HG02981 (cell line): ENCODE measurements at regions not wholly inside any gene's neighbourhood (a gene's known extent, or its start where the extent isn't known, plus 50 kb on each side); places are given as distances from the start of the nearest gene placed in this dataset.

Source experiments
- ATAC-seq: cut with Tn5 transposase; IDR thresholded peaks from one replicate; pipeline ENCODE4 v1.9.1; 2021; ENCODE audit warnings: mild to moderate bottlenecking, moderate library complexity; ENCODE audit not compliant: unreplicated experiment

DNA sequence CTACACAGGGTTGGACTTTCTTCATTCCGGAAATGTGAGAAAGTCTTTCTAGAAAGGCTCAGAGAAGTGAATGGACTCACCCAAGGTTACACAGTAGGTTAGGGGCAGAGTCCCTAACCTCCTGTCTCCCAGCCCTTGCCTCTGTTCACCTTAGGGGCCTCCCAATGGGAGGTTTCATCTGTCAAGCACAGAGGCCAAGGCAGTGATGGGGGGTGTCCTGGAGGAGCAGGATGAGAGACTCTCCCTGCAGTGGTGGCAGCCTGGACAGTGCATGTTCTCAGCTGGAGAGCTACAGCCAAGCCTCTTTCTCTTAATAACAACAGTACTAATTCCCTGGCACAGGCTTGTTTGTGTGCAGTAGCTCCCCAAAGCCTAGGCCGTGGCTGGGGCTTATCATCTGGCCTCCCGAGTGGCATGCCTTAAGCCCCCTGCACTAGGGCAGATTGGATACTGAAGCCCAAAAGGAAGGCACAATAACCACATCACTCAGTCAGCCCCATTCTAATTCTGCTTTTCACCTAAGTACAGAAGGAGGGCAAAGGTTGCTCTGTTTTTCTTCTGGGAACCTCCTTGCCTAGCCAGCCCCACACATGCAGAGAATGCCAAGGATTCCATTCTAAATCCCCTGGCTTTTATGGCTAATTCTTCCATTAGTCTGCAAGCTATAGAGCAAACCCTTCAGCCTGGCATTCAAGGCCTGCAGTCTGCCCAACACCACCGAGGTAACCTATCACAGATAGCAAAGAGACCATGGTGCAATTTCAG is 50.2 kb upstream of the XPA start:
- ATAC-seq = no peak

DNA sequence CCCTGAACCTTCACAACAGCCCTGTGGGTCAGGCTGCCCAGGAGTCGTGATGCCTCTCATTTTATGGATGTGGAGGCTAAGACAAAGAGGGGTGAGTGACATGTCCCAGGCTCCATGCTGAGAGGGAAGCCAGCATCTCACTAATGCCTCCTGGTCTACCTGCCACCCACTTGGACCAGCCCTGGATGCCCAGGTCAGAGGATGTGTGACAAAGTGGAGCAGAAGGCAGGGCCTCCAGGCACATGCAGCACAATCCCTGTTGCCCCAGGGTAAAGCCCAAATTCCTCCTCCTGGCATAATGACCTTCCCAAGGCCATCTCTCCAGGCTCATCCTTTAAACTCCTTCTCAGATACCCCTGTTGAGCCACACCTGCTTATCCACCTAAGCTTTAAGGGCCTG is 51.4 kb upstream of the XPA start:
- ATAC-seq = no peak

DNA sequence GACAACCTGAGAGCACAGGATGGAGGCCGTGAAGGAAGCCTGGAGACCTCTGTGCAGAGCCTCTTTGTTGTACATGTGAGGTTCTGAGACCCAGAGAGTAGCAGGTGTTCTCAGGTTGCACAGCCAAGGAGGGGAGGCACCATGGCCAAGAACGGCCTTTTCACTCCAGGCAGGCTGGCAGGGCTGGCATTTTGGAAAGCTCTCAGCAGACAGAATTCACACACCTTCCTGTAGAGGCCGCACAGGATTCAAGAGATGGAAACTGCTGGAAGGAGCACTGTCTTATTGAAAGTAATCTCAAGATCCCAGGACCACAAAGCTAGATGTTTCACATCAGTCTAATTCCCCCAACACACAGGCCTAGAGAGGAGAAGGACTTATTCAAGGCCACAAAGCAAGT is 52.8 kb upstream of the XPA start:
- ATAC-seq = no peak

DNA sequence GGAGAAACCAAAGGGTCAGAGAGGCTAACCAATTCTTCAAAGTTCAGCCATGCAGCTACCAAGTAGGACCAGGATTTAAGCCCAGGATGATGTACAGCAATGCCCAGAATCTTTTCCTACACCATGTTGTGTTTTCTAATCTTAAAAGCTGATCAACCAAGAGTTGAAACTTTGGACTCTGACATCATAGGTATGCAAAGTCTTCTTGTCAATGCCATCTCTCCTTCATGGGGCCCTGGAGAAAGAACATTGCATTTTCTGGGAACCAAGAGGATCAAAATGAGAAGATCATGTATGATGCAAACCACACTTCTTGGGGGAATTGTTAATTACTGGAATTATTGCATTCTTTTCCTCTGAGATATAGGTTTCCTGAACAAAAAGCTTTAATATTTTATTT is 54.4 kb upstream of the XPA start:
- no peak for ATAC-seq

GRCh38 chr9:97752274-97752673 is 55.1 kb upstream of the XPA start:
- no peak for ATAC-seq

DNA sequence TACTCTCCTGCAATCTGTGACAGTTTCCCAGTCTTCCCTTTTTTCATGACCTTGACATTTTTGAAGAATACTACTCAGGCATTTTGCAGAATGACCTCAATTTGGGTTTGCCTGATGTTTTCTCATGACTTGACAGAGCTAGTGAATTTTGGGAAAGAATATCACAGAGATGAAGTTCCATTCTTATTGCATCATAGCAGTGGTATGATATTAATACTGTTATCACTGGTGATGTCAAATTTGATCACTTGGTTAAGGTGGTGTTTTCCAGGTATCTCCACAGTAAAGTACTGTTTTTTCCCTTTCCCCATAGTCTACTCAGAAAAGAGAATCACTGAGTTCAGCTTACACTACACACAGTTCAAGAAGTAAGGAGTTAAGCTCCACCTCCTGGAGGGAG is 56.2 kb upstream of the XPA start:
- no peak for ATAC-seq

DNA sequence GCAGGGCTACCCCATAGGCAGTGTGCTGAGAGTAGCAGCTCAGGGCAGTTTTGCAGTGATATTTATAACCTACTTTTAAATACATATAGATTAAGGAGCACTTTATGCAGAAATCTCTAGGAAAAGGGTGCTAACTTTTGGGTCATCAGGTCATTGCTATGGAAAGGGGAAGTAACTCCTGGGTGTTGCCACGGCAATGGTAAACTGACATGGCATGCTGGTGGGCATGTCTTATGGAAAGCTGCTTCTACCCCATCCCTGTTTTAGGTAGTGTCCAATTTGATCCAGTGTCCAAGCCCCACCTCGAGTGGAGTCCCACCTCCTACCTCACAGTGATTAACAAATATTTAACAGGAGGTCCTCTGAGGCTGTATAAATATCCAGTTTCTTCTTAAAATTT is 56.8 kb upstream of the XPA start:
- ATAC-seq = no peak

GRCh38 chr9:97755618-97756267 is 58.6 kb upstream of the XPA start:
- no peak for ATAC-seq

- no peak for ATAC-seq
Measured at GRCh38 chr9:97756991-97757390, 59.9 kb upstream of the XPA start.

- ATAC-seq = no peak
Measured at GRCh38 chr9:97758334-97758916, 61.3 kb upstream of the XPA start.

DNA sequence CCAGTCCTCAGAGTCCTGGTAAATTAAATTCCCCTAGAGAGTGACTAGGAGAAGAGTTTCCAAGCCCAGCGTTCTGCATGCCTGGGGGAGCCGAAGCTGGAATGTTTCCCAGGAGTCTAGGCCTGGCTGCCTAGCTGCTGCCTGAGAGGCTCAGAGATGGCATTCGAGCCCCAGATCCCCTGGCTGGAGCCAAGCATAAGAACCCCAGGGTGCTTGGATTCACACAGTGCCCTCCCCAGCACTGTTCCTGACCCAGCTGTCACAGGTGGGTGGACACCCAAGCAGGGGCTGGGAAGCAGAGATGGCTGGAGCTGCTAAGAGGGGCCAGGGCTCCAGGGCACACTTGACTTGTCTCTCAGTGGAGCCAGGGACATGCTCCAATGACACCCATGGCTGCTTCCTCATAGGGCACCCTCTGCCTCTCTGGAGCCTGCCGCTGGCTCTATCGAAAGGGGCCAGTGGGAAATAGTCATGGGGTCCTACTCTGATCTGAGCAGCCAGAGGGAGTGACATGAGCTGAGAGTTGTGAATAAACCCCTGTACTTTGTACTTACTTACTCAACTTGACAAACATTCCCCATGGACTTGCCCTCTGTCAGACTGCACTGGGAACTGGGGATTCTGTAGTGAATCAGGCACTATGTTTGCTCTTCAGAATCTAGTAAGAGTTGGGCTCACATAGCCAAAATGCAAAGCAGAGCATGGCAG is 62.6 kb upstream of the XPA start:
- ATAC-seq = no peak

DNA sequence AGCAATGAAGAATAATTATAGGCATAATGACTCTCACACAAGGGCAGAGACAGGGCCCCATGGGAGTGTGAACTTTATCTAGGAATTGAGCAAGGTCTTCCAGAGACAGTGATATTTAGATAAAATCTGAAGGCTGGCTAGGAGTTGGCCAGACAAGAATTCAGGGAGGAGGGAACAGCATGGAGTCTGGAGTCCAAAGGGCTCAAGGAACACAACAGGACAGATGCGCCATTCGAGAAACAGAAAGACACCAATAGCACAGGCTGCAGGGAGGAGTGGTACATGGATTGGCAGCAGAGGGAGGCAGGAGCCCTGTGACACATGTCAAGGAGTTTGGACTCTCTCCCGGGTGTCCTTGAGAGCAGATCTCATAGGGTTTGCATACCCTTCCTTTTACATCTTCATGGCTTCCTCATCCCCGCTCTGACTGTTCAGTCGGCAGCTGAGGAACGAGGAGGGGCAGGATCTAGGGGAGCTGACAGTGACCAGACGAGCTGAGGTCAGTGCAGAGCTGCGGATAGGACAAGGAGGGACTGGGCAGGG is 64.0 kb upstream of the XPA start:
- no peak for ATAC-seq

DNA sequence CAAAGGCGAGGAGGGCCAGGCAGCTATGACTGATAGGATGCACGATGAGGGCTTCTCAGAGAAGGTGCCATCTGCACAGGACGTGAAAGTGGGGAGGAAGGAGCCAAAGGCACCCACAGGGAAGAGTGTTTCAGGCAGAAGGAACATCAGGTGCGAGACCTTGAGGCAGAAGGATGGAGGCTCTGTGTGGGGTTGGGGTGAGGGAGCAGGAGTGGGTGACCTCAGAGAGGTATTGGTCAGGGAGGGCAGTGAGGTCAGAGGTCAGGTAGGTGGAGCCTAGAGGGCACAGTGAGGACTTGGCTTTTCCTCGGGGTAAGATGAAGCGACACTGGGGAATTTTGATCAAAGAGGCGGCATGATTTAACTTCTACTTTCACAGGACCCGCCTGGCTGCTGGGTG is 64.7 kb upstream of the XPA start:
- no peak for ATAC-seq

DNA sequence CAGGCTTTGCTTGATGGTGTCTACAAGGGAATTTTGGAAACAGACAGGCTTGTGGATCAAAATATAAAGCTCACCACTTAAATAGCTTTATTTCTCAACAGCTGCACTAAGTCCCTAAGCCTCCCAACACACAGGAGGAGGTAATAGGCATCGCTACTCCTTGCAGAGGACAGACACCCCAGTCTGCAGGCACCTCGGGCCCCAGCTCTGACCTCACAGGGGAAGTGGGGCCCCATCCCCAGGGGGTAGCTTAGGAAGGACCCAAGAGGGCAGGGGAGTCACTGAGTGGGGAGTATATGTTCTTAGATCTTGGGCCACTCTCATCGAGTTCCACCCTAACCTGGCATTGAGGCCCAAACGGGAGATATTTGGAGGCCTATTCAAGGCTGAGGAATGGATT is 66.7 kb upstream of the XPA start:
- no peak for ATAC-seq

GRCh38 chr9:97766092-97766491 is 69.0 kb upstream of the XPA start:
- no peak for ATAC-seq

DNA sequence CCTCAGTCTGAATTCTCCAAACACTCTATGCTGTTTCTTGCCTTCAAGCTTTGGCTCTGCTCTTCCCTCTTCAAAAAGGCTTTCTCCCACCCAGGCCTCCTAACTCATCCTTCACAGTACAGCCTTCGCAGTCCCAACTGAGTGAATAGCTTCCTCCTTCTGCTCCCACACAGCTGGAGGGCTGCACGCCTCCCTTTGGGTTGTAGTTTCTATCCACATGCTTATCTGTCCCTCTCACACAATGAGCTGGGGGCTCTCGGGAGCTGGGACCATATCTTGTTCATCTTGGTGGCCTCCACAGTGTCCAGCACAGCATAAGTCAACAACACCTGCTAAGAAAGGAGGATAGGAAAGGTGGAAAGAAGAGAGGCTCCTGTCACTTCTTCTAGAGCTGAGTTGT is 69.5 kb upstream of the XPA start:
- ATAC-seq = no peak

- no peak for ATAC-seq
Measured at GRCh38 chr9:97767891-97768290, 70.8 kb upstream of the XPA start.

DNA sequence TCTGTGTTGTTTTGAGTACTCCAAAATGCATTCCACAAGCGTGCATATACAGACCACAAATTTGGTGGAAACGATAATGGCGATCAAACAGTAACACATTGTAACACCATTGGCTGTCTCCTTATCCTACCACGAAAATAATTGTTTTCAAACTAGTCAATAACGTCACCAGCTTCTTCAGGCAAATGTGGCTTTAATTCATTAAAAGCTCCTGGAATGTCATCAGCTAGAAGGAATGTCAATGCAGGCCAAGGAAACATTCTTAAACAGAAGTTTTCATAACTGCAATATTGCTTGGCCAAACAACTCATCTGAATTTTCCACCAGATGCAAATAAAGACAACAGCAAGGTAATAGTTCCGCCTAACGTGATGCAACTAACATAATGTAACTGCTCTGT is 71.6 kb upstream of the XPA start:
- no peak for ATAC-seq

DNA sequence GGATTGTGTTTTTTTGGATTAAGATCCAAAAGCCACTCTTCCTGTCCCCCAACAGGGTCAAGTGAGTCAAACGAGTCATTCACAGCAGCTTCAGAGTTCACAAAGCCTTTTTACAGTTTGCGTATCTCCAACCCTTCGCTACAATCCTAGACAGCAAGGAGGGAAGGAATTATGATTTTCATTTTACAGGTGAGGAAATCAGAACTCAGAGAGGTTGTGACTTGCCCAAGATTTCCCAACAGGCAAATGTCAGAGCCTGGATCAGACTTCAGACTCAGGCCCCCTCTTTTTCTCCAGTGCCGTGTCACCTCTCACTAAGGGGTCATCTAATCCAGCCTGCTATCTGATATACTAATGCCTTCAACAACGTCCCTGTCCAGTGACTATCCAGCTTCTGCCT is 72.1 kb upstream of the XPA start:
- ATAC-seq = no peak

DNA sequence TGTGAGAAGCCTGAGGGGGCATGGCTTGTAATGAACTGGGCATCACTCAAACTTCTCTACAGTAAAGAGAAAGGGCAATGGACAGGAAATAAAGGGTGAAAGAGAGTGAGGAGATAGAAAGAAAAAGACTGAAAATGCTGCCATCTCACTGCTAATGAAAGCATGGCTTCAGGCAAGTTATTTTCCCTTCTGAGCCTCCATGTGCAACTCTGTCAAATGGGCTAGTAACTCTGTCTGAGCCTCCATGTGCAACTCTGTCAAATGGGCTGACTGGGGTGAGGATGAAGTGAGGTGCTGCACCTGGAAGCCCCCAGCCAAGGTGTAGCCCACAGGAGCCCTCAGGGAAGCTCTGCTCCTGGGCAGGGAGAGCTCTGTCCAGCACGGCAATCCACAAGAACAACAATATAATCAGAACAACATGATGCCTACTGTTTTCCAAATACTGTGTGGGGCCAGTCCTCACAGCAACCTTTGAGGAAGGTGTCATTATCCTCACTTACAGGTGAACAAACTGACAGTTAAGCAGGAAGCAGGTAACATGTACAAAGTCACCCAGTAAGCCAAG is 73.8 kb upstream of the XPA start:
- ATAC-seq = no peak

GRCh38 chr9:97771641-97772040 is 74.5 kb upstream of the XPA start:
- ATAC-seq = no peak
